K562 (cell line): ENCODE measurements at regions not wholly inside any gene's neighbourhood (a gene's known extent, or its start where the extent isn't known, plus 50 kb on each side); places are given as distances from the start of the nearest gene placed in this dataset.

ENCODE experiments used
- ATAC-seq: fragments of 200-7000 bp; cut with Tn5 transposase; 3 replicates; pipeline ENCODE4 v1.9.1; 2020; ENCODE audit warnings: moderate library complexity
- BruUV-seq: library from RNA; stranded (reverse); fragments of 400-500 nt; replicated peaks from 2 replicates; lab custom pipeline; 2021; lab: Mats Ljungman, UMichigan
- CTCF ChIA-PET: fragments of 300-600 bp; formaldehyde crosslinking; extraction: SDS; loops from one replicate; lab custom pipeline; 2021; ENCODE audit warnings: low intra/inter-chr PET ratio; lab: Yijun Ruan, JAX
- POLR2A ChIA-PET: fragments of 300-600, 350-650 bp; sonication (Branson Sonifier 250); formaldehyde crosslinking; extraction: SDS; loops from one replicate; lab custom pipeline; 2021; ENCODE audit warnings: antibody characterized with exemption, inconsistent platforms; lab: Yijun Ruan, JAX
- DNase-seq, 4 experiments: peaks; one replicate each; pipeline versions ENCODE4 v3.0.0 to v3.0.0-alpha.2; 2011 to 2018; ENCODE audit warnings: low spot score in 3 of 4, mixed read lengths in 3 of 4; ENCODE audit errors: extremely low read depth in 1 of 4
- FAIRE-seq: peaks from 2 replicates; lab custom pipeline; 2011; peaks lifted over from hg19 to GRCh38; lab: Jason Lieb, UNC
- H2AFZ ChIP-seq: 2 replicates; pipeline ENCODE4 v1.6.0; 2011; ENCODE audit warnings: low read depth, low read length, control low read depth, inconsistent platforms
- H3K27ac ChIP-seq: fragments of 200-600 bp; 3 replicates; pipeline ENCODE4 v1.8.0; 2011; ENCODE audit warnings: low read depth, mild to moderate bottlenecking, control low read depth, inconsistent platforms, low read length, moderate library complexity, mixed read lengths; ENCODE audit errors: extremely low read depth
- H3K27me3 ChIP-seq, 2 experiments: fragments of 300-600 bp in 1 of 2; 2 replicates in 1 of 2; 3 replicates in 1 of 2; pipeline versions ENCODE4 v1.6.0 to v1.8.0; 2011; ENCODE audit warnings: inconsistent platforms in 2 of 2, low read length in 2 of 2, mild to moderate bottlenecking in 1 of 2, mixed read lengths in 1 of 2, moderate library complexity in 1 of 2; ENCODE audit not compliant: control insufficient read depth in 2 of 2, insufficient read depth in 2 of 2
- H3K36me3 ChIP-seq: fragments of 300-600 bp; 3 replicates; pipeline ENCODE4 v1.8.0; 2011; ENCODE audit warnings: mild to moderate bottlenecking, low read length, inconsistent platforms; ENCODE audit not compliant: control insufficient read depth, insufficient read depth
- H3K4me1 ChIP-seq, 2 experiments: fragments of 200-600 bp in 1 of 2; replicated peaks in 1 of 2; 2 replicates in 1 of 2; 3 replicates in 1 of 2; pipeline versions ENCODE4 v1.5.1 to v1.8.0; 2011; ENCODE audit warnings: inconsistent platforms in 2 of 2, low read length in 2 of 2, mild to moderate bottlenecking in 1 of 2, mixed read lengths in 1 of 2, moderate library complexity in 1 of 2; ENCODE audit not compliant: control insufficient read depth in 2 of 2, insufficient read depth in 2 of 2
- H3K4me2 ChIP-seq: 2 replicates; pipeline ENCODE4 v1.6.1; 2011; ENCODE audit warnings: low read length, control low read depth, inconsistent platforms, mixed read lengths; ENCODE audit not compliant: insufficient read depth
- H3K4me3 ChIP-seq: fragments of 200-600 bp; sonication (generic), shearing (Covaris generic); 2 replicates; pipeline ENCODE4 v1.5.1; 2016; ENCODE audit warnings: control low read depth, inconsistent platforms
- H3K79me2 ChIP-seq: fragments of 200-600 bp; 3 replicates; pipeline ENCODE4 v1.8.0; 2011; ENCODE audit warnings: low read length, inconsistent platforms; ENCODE audit not compliant: control insufficient read depth, insufficient read depth
- H3K9ac ChIP-seq, 2 experiments: 2 replicates each; pipeline versions ENCODE4 v1.6.0 to v1.6.1; 2011; ENCODE audit warnings: low read depth in 2 of 2, low read length in 2 of 2, control low read depth in 1 of 2, inconsistent platforms in 1 of 2, mild to moderate bottlenecking in 1 of 2, mixed read lengths in 1 of 2; ENCODE audit not compliant: insufficient read depth in 1 of 2
- H3K9me1 ChIP-seq: one replicate; pipeline ENCODE4 v1.6.0; 2011; ENCODE audit warnings: inconsistent platforms, mild to moderate bottlenecking, low read length, moderate library complexity; ENCODE audit not compliant: control insufficient read depth, insufficient read depth
- H3K9me3 ChIP-seq: replicated peaks from 2 replicates; pipeline ENCODE4 v1.5.1; 2011; ENCODE audit warnings: low read depth, low read length, inconsistent platforms; ENCODE audit not compliant: control insufficient read depth, insufficient read depth
- H4K20me1 ChIP-seq: replicated peaks from 2 replicates; pipeline ENCODE4 v1.6.1; 2011; ENCODE audit warnings: low read length, inconsistent platforms, mixed read lengths; ENCODE audit not compliant: control insufficient read depth, insufficient read depth
- ARID1B ChIP-seq: fragments of 450-650 bp; IDR thresholded peaks from 2 replicates; pipeline ENCODE4 v1.6.1; 2016; ENCODE audit warnings: antibody characterized with exemption, mild to moderate bottlenecking, inconsistent platforms
- BRCA1 ChIP-seq, 2 experiments: fragments of 450-650 bp in 1 of 2; sonication (generic) in 1 of 2; formaldehyde crosslinking in 1 of 2; IDR thresholded peaks; 2 replicates each; pipeline versions ENCODE4 v1.5.0 to v1.6.1; 2017 to 2020; ENCODE audit warnings: mild to moderate bottlenecking in 1 of 2, missing genetic modification reagents in 1 of 2
- CEBPG ChIP-seq, 3 experiments: fragments of 200-800 bp in 1 of 3; sonication (Bioruptor generic) in 1 of 3; sonication (generic) in 1 of 3; formaldehyde crosslinking in 1 of 3; IDR thresholded peaks in 2 of 3; conservative IDR thresholded peaks in 1 of 3; 2 replicates each; pipeline versions ENCODE4 v1.6.1 to v1.8.0; 2016 to 2022; ENCODE audit warnings: missing compliant biosample characterization in 2 of 3, missing genetic modification characterization in 2 of 3, mild to moderate bottlenecking in 1 of 3, missing genetic modification reagents in 1 of 3
- CREBBP ChIP-seq: IDR thresholded peaks from one replicate; pipeline ENCODE4 v1.6.1; 2012; ENCODE audit warnings: low read depth, mild to moderate bottlenecking, control low read depth, inconsistent platforms, low read length
- DACH1 ChIP-seq: fragments of 450-650 bp; IDR thresholded peaks from 2 replicates; pipeline ENCODE4 v1.6.1; 2018; ENCODE audit not compliant: partially characterized antibody
- HCFC1 ChIP-seq: IDR thresholded peaks from 2 replicates; pipeline ENCODE4 v1.6.1; 2012; ENCODE audit warnings: low read depth, low read length, improper control_type of control experiment
- HOXB6 ChIP-seq: fragments of 250-450 bp; sonication (Bioruptor Pico); IDR thresholded peaks from 2 replicates; pipeline ENCODE4 v1.5.1; 2022; ENCODE audit warnings: mild to moderate bottlenecking, borderline replicate concordance
- NR2F6 ChIP-seq: fragments of 450-650 bp; formaldehyde crosslinking; IDR thresholded peaks from 2 replicates; pipeline ENCODE4 v1.4.0; 2020; ENCODE audit warnings: mild to moderate bottlenecking
- POLR2G ChIP-seq: fragments of 200-400 bp; formaldehyde crosslinking; IDR thresholded peaks from 2 replicates; pipeline ENCODE4 v1.6.1; 2017; ENCODE audit warnings: low read depth, mild to moderate bottlenecking, antibody characterized with exemption, low read length, moderate library complexity
- PTRF ChIP-seq: fragments of 450-650 bp; IDR thresholded peaks from 2 replicates; pipeline ENCODE4 v1.6.1; 2016; ENCODE audit warnings: mild to moderate bottlenecking, missing genetic modification characterization, missing compliant biosample characterization
- RBM14 ChIP-seq: fragments of 200-400 bp; formaldehyde crosslinking; IDR thresholded peaks from 2 replicates; pipeline ENCODE4 v1.6.1; 2018; ENCODE audit warnings: low read depth, mild to moderate bottlenecking, low read length, moderate library complexity, borderline replicate concordance; ENCODE audit not compliant: insufficient read depth
- ZNF282 ChIP-seq: sonication (generic); formaldehyde crosslinking; IDR thresholded peaks from 2 replicates; pipeline ENCODE4 v1.8.1; 2023; ENCODE audit warnings: missing genetic modification reagents
- ZNF696 ChIP-seq: fragments of 250-450 bp; sonication (Bioruptor Pico); conservative IDR thresholded peaks from 2 replicates; pipeline ENCODE4 v1.4.0; 2020; ENCODE audit warnings: mild to moderate bottlenecking, moderate library complexity
- ZNF76 ChIP-seq: fragments of 250-450 bp; sonication (Bioruptor Pico); IDR thresholded peaks from 2 replicates; pipeline ENCODE4 v1.4.0; 2020; ENCODE audit warnings: mild to moderate bottlenecking, moderate library complexity, borderline replicate concordance
- ZNF77 ChIP-seq: fragments of 250-450 bp; sonication (Bioruptor Pico); IDR thresholded peaks from 2 replicates; pipeline ENCODE4 v1.5.0; 2020
- WGBS: fragments of 100-300 bp; shearing (Covaris generic); methylation state at CpG from one replicate; pipeline ENCODE4 v1.1.6; 2016; ENCODE audit warnings: low coverage, mixed read lengths; ENCODE audit not compliant: insufficient coverage; ENCODE audit errors: missing lambda C conversion rate; 5-methylcytosine and 5-hydroxymethylcytosine counted together
- in situ Hi-C: fragments of 300-500 bp; cut with MboI; formaldehyde crosslinking; loops from 4 replicates; pipeline ENCODE4 v1.15.0; 2018; ENCODE audit warnings: inconsistent platforms, mixed read lengths
- intact Hi-C: fragments of 100-400 bp; cut with micrococcal nuclease; formaldehyde crosslinking; loops from 2 replicates; pipeline ENCODE4 v1.14.2; 2022
- TF ChIP-seq, protein P1 (sequence below): fragments of 200-800 bp; sonication (Bioruptor generic); IDR thresholded peaks from 2 replicates; pipeline ENCODE4 v1.6.1; 2017; ENCODE audit warnings: missing genetic modification characterization, missing compliant biosample characterization
- TF ChIP-seq, protein P2 (sequence below): IDR thresholded peaks from 2 replicates; pipeline ENCODE4 v1.6.1; 2012; ENCODE audit warnings: low read depth, low read length, improper control_type of control experiment, borderline replicate concordance

- ChIA-PET POLR2A (no interaction called here), CTCF (no interaction called here)
- DNase-seq, result no peak
- no peak overlapping the region for H3K27ac ChIP-seq
- no peaks in the 10 kb centered on the region for H4K20me1 ChIP-seq
- no peak overlapping the region for H2AFZ ChIP-seq
- no peaks in the 10 kb centered on the region for H3K4me1 ChIP-seq
- H3K79me2 ChIP-seq, result no peaks in the 10 kb centered on the region
- FAIRE-seq, result no peak
- WGBS, result 2% methylated on average over 12 of the region's 20 CpGs
- in situ Hi-C loops, result no loop called here
- no peaks in the 10 kb centered on the region for H3K36me3 ChIP-seq
- H3K27me3 ChIP-seq, result peaks cover 0 to 7% of the 10 kb centered on the region in 2 experiments; a peak in 1 of 5 replicates
- intact Hi-C loops, result no loop called here
- H3K9me3 ChIP-seq, result no peaks in the 10 kb centered on the region
- H3K9me1 ChIP-seq, result no peaks in the 10 kb centered on the region
- H3K4me2 ChIP-seq, result no peak overlapping the region
- ATAC-seq, result no peak
- no peak overlapping the region for H3K4me3 ChIP-seq
- H3K9ac ChIP-seq, result no peak overlapping the region
- no peak for TF ChIP-seq BRCA1 (IDR thresholded peaks at IDR 0.05)
- no peak for TF ChIP-seq BRCA1 (CRISPR knock-in tag; IDR thresholded peaks at IDR 0.05)
- no peak for TF ChIP-seq RBM14
- no peak for TF ChIP-seq ZNF696
- no peak for TF ChIP-seq CREBBP
- TF ChIP-seq, protein P1, sequence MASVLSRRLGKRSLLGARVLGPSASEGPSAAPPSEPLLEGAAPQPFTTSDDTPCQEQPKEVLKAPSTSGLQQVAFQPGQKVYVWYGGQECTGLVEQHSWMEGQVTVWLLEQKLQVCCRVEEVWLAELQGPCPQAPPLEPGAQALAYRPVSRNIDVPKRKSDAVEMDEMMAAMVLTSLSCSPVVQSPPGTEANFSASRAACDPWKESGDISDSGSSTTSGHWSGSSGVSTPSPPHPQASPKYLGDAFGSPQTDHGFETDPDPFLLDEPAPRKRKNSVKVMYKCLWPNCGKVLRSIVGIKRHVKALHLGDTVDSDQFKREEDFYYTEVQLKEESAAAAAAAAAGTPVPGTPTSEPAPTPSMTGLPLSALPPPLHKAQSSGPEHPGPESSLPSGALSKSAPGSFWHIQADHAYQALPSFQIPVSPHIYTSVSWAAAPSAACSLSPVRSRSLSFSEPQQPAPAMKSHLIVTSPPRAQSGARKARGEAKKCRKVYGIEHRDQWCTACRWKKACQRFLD, result no peak
- no peak for TF ChIP-seq CEBPG (CRISPR knock-in tag; IDR thresholded peaks at IDR 0.05)
- no peak for TF ChIP-seq CEBPG (tag; conservative IDR thresholded peaks at IDR 0.05 in 1 of 2, IDR thresholded peaks at IDR 0.05 in 1 of 2)
- TF ChIP-seq HOXB6 (CRISPR knock-in tag), result no peak
- TF ChIP-seq DACH1, result no peak
- no peak for TF ChIP-seq ARID1B
- TF ChIP-seq HCFC1, result no peak
- TF ChIP-seq, protein P2, sequence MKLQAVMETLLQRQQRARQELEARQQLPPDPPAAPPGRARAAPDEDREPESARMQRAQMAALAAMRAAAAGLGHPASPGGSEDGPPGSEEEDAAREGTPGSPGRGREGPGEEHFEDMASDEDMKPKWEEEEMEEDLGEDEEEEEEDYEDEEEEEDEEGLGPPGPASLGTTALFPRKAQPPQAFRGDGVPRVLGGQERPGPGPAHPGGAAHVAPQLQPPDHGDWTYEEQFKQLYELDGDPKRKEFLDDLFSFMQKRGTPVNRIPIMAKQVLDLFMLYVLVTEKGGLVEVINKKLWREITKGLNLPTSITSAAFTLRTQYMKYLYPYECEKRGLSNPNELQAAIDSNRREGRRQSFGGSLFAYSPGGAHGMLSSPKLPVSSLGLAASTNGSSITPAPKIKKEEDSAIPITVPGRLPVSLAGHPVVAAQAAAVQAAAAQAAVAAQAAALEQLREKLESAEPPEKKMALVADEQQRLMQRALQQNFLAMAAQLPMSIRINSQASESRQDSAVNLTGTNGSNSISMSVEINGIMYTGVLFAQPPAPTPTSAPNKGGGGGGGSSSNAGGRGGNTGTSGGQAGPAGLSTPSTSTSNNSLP, result no peak
- no peak for TF ChIP-seq ZNF77 (CRISPR knock-in tag)
- TF ChIP-seq POLR2G, result no peak
- no peak for TF ChIP-seq ZNF76 (CRISPR knock-in tag)
- TF ChIP-seq ZNF282 (CRISPR knock-in tag), result no peak
- no peak for TF ChIP-seq NR2F6 (CRISPR knock-in tag)
- TF ChIP-seq PTRF (tag), result no peak
- no TSS peak for BruUV-seq
These were observed 1514.8 kb downstream of the TBC1D22A start for GRCh38 chr22:48276994-48277867.
